ENCODE measurements at regions not wholly inside any gene's neighbourhood (a gene's known extent, or its start where the extent isn't known, plus 50 kb on each side); places are given as distances from the start of the nearest gene placed in this dataset.

DNA sequence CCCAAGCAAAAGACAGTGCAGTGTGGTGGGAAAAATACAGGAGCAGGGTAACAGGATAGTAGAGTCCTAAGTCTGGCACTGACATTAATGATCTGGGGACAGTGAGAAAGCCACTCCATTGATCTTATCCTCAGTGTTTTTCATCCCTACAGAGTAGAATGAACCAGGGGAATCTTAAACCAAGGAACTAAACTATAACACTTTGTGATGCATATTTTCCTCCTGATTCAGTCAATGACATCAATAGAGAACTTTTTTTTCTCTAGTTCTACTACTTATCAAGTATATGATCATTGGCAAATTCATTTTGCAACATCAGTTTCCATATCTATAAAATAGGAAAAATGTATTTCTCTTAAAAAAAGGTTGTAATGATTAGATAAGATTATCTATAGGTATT is 151.1 kb downstream of the TMEM26 start:
- no peak overlapping the region for H3K27ac ChIP-seq (ENCODE audit: low read depth in 1 of 2, low read length in 2 of 2)
- no peak for DNase-seq

DNA sequence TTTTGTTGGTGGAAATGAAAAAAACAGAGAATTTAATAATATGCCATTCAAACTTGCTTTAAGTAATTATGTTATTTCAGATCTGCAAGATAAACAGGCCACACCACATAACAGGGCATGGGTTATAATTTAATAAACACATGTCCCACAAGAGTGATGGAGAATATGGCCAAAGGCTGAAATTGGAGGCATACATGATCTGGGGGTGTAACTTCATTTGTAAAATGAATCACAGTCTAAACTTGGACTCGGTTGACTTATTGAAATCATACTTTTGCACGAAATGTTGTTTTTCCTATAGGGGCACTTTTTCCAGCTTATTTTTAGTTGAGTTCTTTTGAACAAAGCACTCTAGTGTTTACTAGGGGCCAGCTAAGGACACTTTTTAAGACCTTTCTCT is 151.6 kb downstream of the TMEM26 start:
- no peaks in the 10 kb centered on the region for H3K27me3 ChIP-seq (ENCODE audit: control insufficient read depth in 1 of 2, insufficient read depth in 2 of 2, low read length in 1 of 2)
- 28 to 37% methylated on average over 2 of the region's 2 CpGs for WGBS, 2 donors
- H3K27ac ChIP-seq (ENCODE audit: low read depth in 1 of 2, low read length in 2 of 2), result no peak overlapping the region
- DNase-seq (no peak), ATAC-seq (ENCODE audit: low FRiP score) (no peak)
- H3K9me3 ChIP-seq (ENCODE audit: control insufficient read depth, low read length), result peaks cover 2% of the 10 kb centered on the region
- H3K4me1 ChIP-seq (ENCODE audit: control insufficient read depth in 1 of 2, insufficient read depth in 2 of 2, low read length in 2 of 2), result no peaks in the 10 kb centered on the region
- H3K36me3 ChIP-seq (ENCODE audit: control insufficient read depth in 1 of 2, insufficient read depth in 2 of 2, low read length in 1 of 2), result no peaks in the 10 kb centered on the region
- no peak overlapping the region for H3K4me3 ChIP-seq (ENCODE audit: low read length in 2 of 2)
- intact Hi-C loops (cut with DNase I), result no loop called here

More for the DNA sequence above, 151.1 kb downstream of the TMEM26 start:
- H3K4me1 ChIP-seq (ENCODE audit: control insufficient read depth in 1 of 2, insufficient read depth in 2 of 2, low read length in 2 of 2), result no peaks in the 10 kb centered on the region
- no peaks in the 10 kb centered on the region for H3K36me3 ChIP-seq (ENCODE audit: control insufficient read depth in 1 of 2, insufficient read depth in 2 of 2, low read length in 1 of 2)
- ATAC-seq (ENCODE audit: low FRiP score), result no peak
- no peak overlapping the region for H3K4me3 ChIP-seq (ENCODE audit: low read length in 2 of 2)
- intact Hi-C loops (cut with DNase I), result no loop called here
- peaks cover 2% of the 10 kb centered on the region for H3K9me3 ChIP-seq (ENCODE audit: control insufficient read depth, low read length)
- no peaks in the 10 kb centered on the region for H3K27me3 ChIP-seq (ENCODE audit: control insufficient read depth in 1 of 2, insufficient read depth in 2 of 2, low read length in 1 of 2)

- intact Hi-C loops (cut with DNase I), result no loop called here
- H3K36me3 ChIP-seq (ENCODE audit: control insufficient read depth in 1 of 2, insufficient read depth in 2 of 2, low read length in 1 of 2), result no peaks in the 10 kb centered on the region
- DNase-seq, result no peak
- 98 to 99% methylated on average over 3 of the region's 3 CpGs for WGBS, 2 donors
- no peaks in the 10 kb centered on the region for H3K4me1 ChIP-seq (ENCODE audit: control insufficient read depth in 1 of 2, insufficient read depth in 2 of 2, low read length in 2 of 2)
- H3K4me3 ChIP-seq (ENCODE audit: low read length in 2 of 2), result no peak overlapping the region
- H3K9me3 ChIP-seq (ENCODE audit: control insufficient read depth, low read length), result peaks cover 2% of the 10 kb centered on the region
- H3K27ac ChIP-seq (ENCODE audit: low read depth in 1 of 2, low read length in 2 of 2), result no peak overlapping the region
- no peak for ATAC-seq (ENCODE audit: low FRiP score)
- no peaks in the 10 kb centered on the region for H3K27me3 ChIP-seq (ENCODE audit: control insufficient read depth in 1 of 2, insufficient read depth in 2 of 2, low read length in 1 of 2)
Observed at GRCh38 chr10:61299841-61300240, 153.3 kb downstream of the TMEM26 start.

DNA sequence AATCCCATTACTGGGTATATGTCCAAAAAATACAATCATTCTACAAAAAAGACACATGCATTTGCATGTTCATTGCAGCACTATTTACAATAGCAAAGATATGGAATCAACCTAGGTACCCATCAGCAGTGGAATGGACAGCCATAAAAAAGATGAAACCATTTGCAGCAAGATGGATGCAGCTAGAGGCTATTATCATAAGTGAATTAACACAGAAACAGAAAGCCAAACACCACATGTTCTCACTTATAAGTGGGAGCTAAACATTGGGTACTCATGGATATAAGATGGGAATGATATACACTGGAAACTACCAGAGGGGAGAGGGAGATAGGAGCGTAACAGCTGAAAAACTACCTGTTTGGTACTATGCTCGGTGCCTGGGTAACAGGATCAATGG is 154.0 kb downstream of the TMEM26 start:
- DNase-seq, result no peak
- Histone ChIP-seq H3K9me3 (ENCODE audit: control insufficient read depth, low read length) (peaks cover 2% of the 10 kb centered on the region), H3K4me3 (ENCODE audit: low read length in 2 of 2) (no peak overlapping the region), H3K27ac (ENCODE audit: low read depth in 1 of 2, low read length in 2 of 2) (no peak overlapping the region), H3K36me3 (ENCODE audit: control insufficient read depth in 1 of 2, insufficient read depth in 2 of 2, low read length in 1 of 2) (no peaks in the 10 kb centered on the region), H3K27me3 (ENCODE audit: control insufficient read depth in 1 of 2, insufficient read depth in 2 of 2, low read length in 1 of 2) (no peaks in the 10 kb centered on the region), H3K4me1 (ENCODE audit: control insufficient read depth in 1 of 2, insufficient read depth in 2 of 2, low read length in 2 of 2) (no peaks in the 10 kb centered on the region)
- no peak for ATAC-seq (ENCODE audit: low FRiP score)
- intact Hi-C loops (cut with DNase I), result no loop called here
- 98% methylated on average over 2 of the region's 2 CpGs for WGBS, 2 donors

DNA sequence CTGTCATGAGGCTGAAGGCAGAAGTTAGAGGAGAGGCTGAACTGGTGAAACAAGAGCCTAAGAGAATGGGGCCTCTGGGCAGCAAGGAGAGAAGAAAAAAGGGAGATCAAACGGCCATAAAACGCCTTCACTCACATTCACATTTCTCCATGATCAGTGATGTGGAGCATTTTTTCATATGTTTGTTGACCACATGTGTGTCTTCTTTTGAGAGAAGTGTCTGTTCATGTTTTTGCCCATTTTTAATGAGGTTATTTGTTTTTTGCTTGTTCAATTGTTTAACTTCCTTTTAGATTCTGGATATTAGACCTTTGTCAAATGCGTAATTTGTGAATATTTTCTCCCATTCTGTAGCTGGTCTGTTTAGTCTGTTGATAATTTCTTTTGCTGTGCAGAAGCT is 155.0 kb downstream of the TMEM26 start:
- Histone ChIP-seq H3K27me3 (ENCODE audit: control insufficient read depth in 1 of 2, insufficient read depth in 2 of 2, low read length in 1 of 2) (no peaks in the 10 kb centered on the region), H3K27ac (ENCODE audit: low read depth in 1 of 2, low read length in 2 of 2) (no peak overlapping the region), H3K4me3 (ENCODE audit: low read length in 2 of 2) (no peak overlapping the region), H3K9me3 (ENCODE audit: control insufficient read depth, low read length) (peaks cover 2% of the 10 kb centered on the region), H3K4me1 (ENCODE audit: control insufficient read depth in 1 of 2, insufficient read depth in 2 of 2, low read length in 2 of 2) (no peaks in the 10 kb centered on the region), H3K36me3 (ENCODE audit: control insufficient read depth in 1 of 2, insufficient read depth in 2 of 2, low read length in 1 of 2) (no peaks in the 10 kb centered on the region)
- WGBS, 2 donors, result 96 to 97% methylated on average over 3 of the region's 3 CpGs
- ATAC-seq (ENCODE audit: low FRiP score) (no peak), DNase-seq (no peak)
- intact Hi-C loops (cut with DNase I), result no loop called here

- DNase-seq (no peak), ATAC-seq (ENCODE audit: low FRiP score) (no peak)
- Histone ChIP-seq H3K4me3 (ENCODE audit: low read length in 2 of 2) (no peak overlapping the region), H3K4me1 (ENCODE audit: control insufficient read depth in 1 of 2, insufficient read depth in 2 of 2, low read length in 2 of 2) (no peaks in the 10 kb centered on the region), H3K27ac (ENCODE audit: low read depth in 1 of 2, low read length in 2 of 2) (no peak overlapping the region), H3K36me3 (ENCODE audit: control insufficient read depth in 1 of 2, insufficient read depth in 2 of 2, low read length in 1 of 2) (no peaks in the 10 kb centered on the region), H3K27me3 (ENCODE audit: control insufficient read depth in 1 of 2, insufficient read depth in 2 of 2, low read length in 1 of 2) (no peaks in the 10 kb centered on the region), H3K9me3 (ENCODE audit: control insufficient read depth, low read length) (peaks cover 2% of the 10 kb centered on the region)
- intact Hi-C loops (cut with DNase I), result no loop called here
Observed at GRCh38 chr10:61296161-61296560, 157.0 kb downstream of the TMEM26 start.

DNA sequence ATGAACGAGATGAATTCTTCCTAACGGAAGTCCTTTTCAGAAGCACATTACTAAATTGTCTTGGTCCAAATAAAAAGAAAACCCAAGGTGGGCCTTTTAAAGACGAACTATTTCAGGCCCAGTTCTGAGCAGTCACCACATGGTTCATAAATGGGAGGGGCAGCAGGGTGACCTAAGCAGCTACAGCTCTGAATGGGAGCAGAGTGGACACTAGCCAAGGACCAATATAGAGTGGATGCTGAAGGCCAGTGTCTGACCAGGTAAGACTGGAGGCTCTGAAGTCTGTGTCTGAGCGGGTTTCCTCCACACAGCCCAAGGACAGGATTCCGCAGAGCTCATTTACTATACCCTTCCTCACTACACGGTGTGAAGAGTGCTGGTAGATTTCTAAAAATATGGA is 159.1 kb downstream of the TMEM26 start:
- intact Hi-C loops (cut with DNase I), result no loop called here
- Histone ChIP-seq H3K27me3 (ENCODE audit: control insufficient read depth in 1 of 2, insufficient read depth in 2 of 2, low read length in 1 of 2) (no peaks in the 10 kb centered on the region), H3K27ac (ENCODE audit: low read depth in 1 of 2, low read length in 2 of 2) (no peak overlapping the region), H3K9me3 (ENCODE audit: control insufficient read depth, low read length) (peaks cover 2% of the 10 kb centered on the region), H3K36me3 (ENCODE audit: control insufficient read depth in 1 of 2, insufficient read depth in 2 of 2, low read length in 1 of 2) (no peaks in the 10 kb centered on the region), H3K4me1 (ENCODE audit: control insufficient read depth in 1 of 2, insufficient read depth in 2 of 2, low read length in 2 of 2) (no peaks in the 10 kb centered on the region), H3K4me3 (ENCODE audit: low read length in 2 of 2) (no peak overlapping the region)
- no peak for DNase-seq
- WGBS, 2 donors, result 68% methylated on average over 6 of the region's 6 CpGs
- no peak for ATAC-seq (ENCODE audit: low FRiP score)

GRCh38 chr10:61289813-61290212 is 163.4 kb downstream of the TMEM26 start:
- H3K4me1 ChIP-seq (ENCODE audit: control insufficient read depth in 1 of 2, insufficient read depth in 2 of 2, low read length in 2 of 2), result no peaks in the 10 kb centered on the region
- no peaks in the 10 kb centered on the region for H3K9me3 ChIP-seq (ENCODE audit: control insufficient read depth, low read length)
- intact Hi-C loops (cut with DNase I), result loop anchor here in 1 of 2 donors (10.0 kb wide), 1 partner anchor 325 kb away; no protein-coding TSS in a partner anchor
- H3K27me3 ChIP-seq (ENCODE audit: control insufficient read depth in 1 of 2, insufficient read depth in 2 of 2, low read length in 1 of 2), result no peaks in the 10 kb centered on the region
- no peak overlapping the region for H3K4me3 ChIP-seq (ENCODE audit: low read length in 2 of 2)
- no peaks in the 10 kb centered on the region for H3K36me3 ChIP-seq (ENCODE audit: control insufficient read depth in 1 of 2, insufficient read depth in 2 of 2, low read length in 1 of 2)
- WGBS, 2 donors, result 86 to 89% methylated on average over 2 of the region's 2 CpGs
- DNase-seq, result no peak
- H3K27ac ChIP-seq (ENCODE audit: low read depth in 1 of 2, low read length in 2 of 2), result no peak overlapping the region
- ATAC-seq (ENCODE audit: low FRiP score), result no peak

GRCh38 chr10:61286686-61287085 is 166.5 kb downstream of the TMEM26 start:
- intact Hi-C loops (cut with DNase I), result loop anchor here in 1 of 2 donors (2.0 to 10.0 kb wide), 2 partner anchors 322 to 470 kb away; no protein-coding TSS in a partner anchor
- no peaks in the 10 kb centered on the region for H3K27me3 ChIP-seq (ENCODE audit: control insufficient read depth in 1 of 2, insufficient read depth in 2 of 2, low read length in 1 of 2)
- ATAC-seq (ENCODE audit: low FRiP score) (no peak), DNase-seq (no peak)
- H3K4me3 ChIP-seq (ENCODE audit: low read length in 2 of 2), result no peak overlapping the region
- no peaks in the 10 kb centered on the region for H3K4me1 ChIP-seq (ENCODE audit: control insufficient read depth in 1 of 2, insufficient read depth in 2 of 2, low read length in 2 of 2)
- WGBS, 2 donors, result 88 to 90% methylated on average over 3 of the region's 3 CpGs
- no peaks in the 10 kb centered on the region for H3K36me3 ChIP-seq (ENCODE audit: control insufficient read depth in 1 of 2, insufficient read depth in 2 of 2, low read length in 1 of 2)
- no peak overlapping the region for H3K27ac ChIP-seq (ENCODE audit: low read depth in 1 of 2, low read length in 2 of 2)
- H3K9me3 ChIP-seq (ENCODE audit: control insufficient read depth, low read length), result no peaks in the 10 kb centered on the region
